Ecto neural progenitor cell (in vitro differentiated cells): ENCODE measurements at regions not wholly inside any gene's neighbourhood (a gene's known extent, or its start where the extent isn't known, plus 50 kb on each side); places are given as distances from the start of the nearest gene placed in this dataset.

ENCODE experiments used
- DNase-seq: peaks from one replicate; pipeline ENCODE4 v3.0.0-alpha.2; 2018; ENCODE audit warnings: low spot score

DNA sequence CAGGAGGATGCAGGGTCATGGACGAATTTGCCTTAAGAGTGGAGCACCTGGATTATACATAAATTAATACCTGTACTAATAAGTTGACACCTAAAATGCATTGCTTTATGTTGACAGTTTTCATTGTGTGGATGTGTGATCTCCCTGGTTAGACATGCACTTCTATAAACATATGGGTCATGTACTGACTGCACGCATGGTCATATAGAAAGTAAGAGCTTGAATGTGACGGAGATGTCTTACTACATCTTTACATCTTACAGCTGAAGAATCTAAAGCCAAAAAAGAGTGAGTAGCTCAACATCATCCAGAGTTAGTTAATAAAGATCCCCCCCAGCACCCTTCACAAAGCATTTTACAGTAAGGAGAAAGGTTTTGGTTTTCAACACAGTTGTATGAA is 408.4 kb upstream of the JARID2 start:
- DNase-seq, result no peak

DNA sequence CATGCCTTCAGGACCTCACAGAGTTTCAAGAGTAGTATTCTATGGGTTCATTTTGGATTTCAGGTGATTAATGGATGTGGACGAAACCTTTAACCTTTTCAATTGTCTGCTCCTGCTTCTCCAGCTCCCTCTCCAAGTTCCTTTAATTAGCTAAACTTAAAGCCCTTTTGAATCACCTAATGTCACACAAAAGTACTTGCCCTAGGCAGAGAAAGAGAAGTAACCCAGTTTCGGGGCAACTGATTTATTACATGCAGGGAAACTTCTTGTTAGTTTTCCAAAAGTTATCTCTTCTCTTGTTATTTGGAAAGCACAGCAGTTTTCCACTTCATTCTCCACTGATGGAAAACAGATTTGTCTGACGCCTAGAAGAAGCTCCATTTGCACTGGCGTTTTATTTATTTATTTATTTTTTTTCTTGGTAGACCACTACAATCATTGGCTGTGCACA is 407.7 kb upstream of the JARID2 start:
- no peak for DNase-seq

DNA sequence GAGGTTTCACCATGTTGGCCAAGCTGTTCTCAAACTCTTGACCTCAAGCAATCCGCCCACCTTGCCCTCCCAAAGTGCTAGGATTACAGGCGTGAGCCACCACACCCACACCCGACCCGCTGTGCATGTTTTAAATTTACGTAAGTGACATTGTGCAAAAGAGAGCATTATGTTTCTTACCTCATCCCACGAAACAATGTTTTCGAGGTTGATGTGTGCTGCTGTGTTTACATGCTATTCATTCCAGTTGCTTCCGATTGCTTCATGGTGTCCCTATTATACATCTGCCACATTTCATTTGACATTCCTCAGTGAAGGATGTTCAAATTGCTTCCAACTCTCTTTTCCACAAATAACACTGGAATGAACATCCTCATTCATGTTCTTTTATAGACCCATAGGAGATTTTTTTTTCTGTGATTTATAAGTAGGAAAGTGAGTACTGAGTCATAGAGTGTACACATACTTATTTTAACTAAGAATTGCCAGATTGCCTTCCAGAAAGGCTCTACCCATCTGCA is 403.9 kb upstream of the JARID2 start:
- DNase-seq, result no peak

DNA sequence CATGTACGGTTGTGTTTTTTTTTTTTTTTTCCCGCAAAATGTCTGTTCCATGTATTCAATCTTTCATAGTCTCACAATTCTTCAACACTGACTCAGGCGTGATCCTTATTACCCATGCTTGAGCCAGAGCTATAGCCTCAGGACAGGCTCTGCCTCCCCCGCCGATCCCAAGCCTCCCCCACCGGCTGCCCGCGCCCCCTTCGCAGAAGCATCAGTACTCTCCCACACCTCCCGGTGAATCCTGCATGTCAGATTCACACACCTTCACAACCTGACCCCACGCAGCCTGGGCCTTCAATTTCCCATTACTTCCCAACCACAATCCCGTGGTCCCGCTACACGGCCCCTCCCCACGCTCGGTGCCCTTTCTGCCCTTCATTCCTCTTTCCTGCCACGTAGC is 401.5 kb upstream of the JARID2 start:
- DNase-seq, result no peak

DNA sequence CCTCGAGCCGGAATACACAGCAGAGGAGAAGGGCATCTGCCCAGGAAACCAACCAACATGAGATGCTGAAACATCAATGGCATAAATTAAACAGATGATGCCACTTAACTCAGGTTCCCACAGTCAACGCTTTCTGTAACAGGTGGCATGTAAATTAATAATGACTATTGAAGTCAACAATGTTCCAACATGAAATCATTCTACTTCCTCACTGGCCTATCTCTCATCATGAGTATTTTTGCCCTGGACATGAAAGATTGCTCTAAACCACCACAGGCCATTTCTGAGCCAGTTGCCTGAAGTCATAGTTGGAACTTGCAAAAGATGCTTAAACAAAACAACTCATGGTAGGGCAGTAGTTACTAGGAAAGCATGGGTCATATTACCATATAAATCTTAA is 397.9 kb upstream of the JARID2 start:
- no peak for DNase-seq

DNA sequence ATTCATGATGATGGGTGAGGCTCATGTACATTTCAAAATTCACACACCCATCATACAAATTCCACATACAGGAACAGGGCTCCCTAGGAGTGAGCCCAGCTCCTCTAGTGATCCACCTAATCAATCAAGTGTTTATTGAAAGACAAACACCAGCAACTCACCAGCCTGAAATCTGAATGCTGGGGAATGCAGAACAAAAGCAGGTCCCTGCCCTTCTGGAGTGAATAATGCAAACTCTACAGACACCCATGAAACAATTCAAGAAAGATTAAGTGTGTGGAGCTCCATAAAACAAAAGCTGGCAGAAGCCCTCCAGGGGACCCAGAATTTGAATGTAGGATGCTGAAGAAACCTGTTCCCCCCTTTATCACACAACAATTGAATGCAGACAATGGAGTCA is 396.7 kb upstream of the JARID2 start:
- DNase-seq, result no peak

DNA sequence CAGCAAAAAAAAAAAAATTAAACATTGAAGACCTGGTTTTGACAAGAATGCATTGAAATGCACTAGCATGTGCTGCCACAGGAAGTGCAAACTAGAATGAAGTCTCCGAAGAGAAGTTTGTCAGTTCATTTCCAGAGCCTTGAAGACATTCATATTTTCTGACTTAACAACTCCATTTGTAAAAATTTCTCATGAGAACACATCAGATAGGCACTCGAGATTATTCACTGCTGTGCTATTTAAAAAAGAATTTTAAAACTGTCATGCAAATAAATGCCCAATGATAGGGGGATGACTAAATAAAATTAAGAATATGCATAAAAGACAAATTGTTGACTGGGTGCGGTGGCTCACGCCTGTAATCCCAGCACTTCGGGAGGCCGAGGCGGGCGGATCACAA is 394.6 kb upstream of the JARID2 start:
- no peak for DNase-seq

DNA sequence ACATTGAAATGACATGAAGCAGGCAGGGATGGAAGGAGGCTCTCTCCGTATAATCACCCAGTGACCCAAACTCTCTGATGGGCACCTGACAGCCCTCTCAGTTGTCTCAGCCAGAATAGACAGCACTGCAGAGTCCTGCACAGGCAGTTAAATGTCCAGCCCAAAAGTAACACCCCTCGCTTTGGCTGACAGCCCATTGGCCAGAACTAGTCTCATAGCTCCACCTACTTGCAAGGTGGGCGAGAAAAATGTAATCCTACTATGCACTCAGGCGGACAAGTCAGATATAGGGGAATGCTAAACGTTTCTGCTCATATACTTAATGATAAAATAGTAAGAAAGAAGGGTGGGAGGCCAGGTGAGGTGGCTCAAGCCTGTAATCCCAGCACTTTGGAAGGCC is 393.5 kb upstream of the JARID2 start:
- DNase-seq, result no peak

DNA sequence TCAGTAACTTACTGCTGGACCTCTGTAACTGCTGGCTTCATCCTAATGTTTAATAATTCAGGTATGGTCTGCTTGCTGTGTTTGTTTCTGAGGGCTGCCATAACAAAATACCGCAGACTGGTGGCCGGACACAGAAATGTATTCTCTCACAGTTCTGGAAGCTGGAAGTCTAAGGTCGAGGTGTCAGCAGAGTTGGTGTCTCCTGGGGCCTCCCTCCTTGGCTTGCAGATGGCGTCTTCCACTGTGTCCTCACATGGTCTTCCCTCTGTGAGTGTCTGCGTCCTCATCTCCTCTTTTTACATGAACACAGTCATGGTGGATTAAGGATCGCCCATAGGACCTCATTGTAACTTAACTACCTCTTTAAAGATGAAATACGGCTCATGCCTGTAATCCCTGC is 389.7 kb upstream of the JARID2 start:
- DNase-seq, result no peak

DNA sequence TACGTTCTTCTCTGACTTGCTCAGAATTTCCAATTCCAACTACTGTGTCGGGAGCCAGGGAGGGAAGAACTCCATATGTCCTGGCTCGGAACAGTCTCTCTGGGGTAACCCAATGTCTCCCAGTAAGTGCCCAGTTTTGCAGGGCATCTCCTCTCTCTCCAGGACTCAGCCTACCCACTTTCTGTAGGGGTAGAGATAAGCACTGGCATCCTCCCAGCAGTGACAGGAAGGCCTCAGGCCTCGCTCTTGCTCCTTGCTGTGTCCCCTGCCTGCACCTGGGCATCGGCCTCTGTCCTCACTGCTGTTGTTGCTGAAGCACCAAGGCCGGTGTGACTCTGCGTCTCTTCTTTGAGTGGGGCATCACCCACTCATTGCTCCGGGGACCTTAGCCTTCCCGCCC is 388.9 kb upstream of the JARID2 start:
- DNase-seq, result no peak

DNA sequence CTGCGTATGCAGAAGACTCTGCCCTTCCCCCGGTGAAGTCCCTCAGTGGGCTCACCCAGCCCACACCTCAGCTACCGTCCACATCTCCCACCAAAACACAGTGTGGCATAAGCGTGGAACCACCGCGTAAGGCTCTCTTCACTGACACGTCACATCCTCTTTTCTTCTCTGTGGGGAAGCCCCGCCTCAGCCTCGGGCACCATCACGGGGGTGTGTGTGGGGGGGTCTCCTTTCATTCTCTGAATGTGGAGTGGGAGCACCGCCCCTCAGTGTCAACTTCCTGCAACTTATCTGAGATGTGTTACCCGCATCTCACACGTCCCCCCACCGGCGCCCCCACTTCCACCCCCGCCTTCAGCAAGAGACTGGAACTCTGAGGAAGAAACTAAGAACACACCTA is 388.4 kb upstream of the JARID2 start:
- DNase-seq, result no peak

DNA sequence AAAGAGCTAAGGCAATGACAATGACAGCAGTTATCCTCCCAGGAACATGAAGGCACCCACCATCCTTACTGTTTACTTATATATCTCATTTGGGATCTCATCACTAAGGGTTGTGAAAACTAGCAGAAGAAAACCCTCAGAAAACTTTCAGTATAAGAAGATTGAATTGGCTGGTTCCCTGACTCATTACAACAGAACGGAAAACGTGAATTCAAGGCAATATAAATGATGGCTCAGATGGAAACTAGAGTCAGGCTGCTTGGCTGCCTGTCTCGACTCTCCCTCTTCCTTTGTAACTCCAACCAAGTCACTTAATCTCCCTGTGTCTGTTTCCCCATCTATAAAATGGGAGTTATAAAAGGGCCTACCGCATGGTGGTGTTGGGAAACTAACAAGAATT is 387.1 kb upstream of the JARID2 start:
- DNase-seq, result no peak

DNA sequence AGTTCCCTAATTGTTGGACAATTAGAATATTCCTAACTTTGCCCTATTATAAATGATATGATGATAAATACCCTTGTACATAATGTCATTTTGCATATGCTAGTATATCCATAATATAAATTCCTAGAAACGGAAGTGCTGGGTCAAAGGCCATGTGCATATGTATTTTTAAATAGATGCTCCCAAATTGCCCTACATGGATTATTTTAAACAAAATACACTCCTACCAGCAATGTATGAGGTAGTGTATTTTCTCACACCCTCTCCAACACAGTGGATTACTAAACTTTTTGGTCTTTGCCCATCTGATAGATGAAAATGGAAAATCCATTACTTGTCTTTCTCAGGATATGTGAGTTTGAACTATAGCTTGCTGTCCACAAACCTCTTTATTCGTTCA is 385.1 kb upstream of the JARID2 start:
- no peak for DNase-seq

DNA sequence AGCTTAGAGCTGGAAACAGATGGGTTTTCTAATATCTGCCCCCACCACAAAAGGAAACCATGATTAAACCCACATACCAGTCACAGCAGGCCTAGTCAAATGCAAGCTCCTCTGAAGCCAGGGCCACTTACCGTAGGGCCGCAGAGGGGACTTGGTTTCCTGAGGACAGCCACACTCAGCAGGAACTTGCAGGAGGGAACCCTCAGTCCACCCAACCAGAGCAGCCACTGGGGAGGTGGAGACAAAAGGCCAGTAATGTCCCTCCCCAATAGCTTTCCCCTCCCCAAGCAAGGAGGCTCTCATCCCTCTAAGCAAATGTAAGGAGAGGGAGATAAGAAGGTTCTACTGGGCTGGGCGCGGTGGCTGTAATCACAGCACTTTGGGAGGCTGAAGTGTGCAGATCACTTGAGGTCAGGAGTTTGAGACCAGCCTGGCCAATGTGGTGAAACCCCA is 384.4 kb upstream of the JARID2 start:
- no peak for DNase-seq

DNA sequence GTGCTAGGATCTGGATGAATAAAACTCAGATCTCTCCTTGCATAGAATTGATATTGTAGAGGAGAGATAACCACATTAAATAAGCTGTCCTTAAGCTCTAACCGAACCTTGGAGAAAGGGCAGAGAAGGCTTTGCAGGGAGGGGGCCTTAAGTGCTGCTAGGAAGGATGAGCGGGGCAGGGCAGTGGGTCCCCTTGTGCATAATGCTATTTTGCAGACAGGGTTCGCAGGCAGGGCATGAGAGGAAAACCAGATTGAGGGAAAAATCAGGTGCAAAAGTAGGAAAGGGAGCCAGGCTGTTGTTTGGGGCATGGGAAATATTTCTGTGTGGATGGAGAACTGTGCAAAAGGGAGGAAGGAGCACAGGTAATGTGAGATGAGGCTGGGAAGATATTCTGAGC is 383.0 kb upstream of the JARID2 start:
- no peak for DNase-seq

DNA sequence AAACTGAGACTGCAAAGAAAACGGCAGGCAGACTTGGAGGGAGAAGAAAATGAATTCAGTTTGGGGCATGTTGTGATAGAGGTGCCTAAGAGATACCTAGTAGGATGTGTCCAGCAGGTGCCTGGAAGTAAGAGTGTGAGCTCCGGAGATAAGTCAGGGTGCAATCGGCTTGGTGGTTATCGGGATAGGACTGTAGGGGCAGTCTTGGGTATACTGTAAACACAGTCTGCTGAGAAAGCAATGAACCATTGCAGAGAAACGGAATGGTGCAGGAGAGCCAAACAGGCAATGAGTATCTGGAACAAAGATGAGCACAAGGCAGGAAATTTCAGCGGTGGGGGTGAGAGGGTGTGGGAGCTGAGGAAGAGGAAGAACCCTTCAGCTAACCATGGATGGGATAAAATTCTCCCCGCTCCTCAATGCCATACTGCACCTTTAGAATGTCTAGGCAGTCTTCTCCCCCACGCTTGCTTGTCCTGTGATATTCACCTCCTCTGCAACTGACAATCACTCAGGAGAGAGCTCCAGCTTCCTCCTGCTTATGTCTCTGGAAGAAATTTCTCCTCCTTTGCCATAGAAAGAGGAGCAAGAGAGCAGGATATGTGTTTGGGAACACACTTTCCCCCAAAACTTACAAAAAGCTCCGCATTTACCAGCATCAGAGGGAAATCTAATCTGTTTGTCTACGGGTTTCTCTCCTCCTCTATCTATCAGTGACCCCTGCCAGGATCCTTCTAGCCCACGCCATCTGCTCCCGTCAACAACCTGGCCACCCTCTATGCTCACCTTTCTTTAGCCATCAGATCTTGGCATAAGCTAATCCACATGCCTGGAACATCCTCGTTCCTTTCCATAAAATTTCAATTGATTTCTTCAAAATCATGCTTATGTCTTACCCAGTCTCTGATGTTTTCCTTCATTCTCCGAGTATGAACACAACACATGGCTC is 381.7 kb upstream of the JARID2 start:
- DNase-seq, result no peak

DNA sequence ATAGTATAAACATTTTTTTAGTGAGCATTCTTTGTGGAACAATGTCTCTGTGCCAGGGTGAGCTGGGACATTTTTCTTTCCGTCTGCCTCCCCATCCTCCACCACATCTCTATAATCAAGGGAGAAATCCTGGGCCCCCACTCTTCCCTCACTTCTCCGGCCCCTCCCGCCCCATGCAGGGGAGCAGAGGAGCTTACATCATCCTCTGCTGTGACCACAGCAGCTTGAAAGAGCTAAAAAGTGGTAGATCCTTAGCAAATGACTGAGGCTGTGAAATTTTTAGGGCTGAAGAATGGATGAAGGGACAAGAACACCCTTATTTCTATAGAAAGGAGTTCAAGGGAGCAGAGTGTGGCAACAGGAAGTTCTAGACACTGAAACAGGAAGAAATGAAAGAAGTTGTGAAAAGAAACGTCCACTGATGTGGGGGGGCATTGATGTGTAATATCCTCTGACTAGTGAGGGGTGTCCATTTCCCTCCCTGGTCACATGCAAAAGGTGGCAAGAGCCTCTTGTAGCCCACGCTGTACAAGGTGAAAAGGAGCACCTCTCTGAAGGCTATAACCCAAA is 380.3 kb upstream of the JARID2 start:
- no peak for DNase-seq

DNA sequence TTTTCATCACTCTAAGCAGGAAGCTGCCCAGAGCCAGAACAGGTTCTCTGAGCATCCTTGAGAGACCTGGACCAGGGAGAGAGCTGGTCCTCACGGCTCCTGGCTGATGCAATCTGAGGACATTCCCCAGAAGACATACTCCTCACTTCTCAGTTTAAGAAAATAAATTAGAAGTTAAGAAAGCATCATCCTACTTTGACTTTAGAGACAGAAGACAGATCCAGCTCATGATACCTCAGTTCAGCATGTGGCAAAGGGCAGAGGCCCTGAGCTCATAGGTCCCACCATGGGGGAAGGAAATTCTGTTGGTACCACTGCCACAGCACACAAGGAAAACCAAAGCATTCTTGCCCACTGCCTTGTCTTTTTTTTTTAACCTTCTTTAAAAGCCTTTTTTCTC is 378.1 kb upstream of the JARID2 start:
- no peak for DNase-seq

DNA sequence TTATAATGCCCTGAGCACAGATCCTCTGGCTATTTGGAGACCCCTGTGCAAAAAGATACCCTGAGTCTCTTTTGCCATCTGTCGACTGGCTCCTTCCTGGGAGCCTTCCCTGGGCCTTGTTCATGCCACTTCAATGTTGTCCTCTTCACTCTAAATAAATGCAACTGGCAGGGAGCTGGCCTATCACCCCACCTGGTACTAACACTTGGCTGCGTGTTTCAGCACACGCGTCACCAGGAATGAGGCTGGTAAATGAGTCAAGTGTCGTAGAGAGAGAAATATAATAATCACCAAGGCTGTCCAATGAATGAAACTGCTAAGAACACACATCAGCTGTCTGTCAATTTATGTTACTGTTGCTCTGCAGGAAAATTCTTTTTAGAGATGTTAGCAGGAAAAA is 374.6 kb upstream of the JARID2 start:
- no peak for DNase-seq

DNA sequence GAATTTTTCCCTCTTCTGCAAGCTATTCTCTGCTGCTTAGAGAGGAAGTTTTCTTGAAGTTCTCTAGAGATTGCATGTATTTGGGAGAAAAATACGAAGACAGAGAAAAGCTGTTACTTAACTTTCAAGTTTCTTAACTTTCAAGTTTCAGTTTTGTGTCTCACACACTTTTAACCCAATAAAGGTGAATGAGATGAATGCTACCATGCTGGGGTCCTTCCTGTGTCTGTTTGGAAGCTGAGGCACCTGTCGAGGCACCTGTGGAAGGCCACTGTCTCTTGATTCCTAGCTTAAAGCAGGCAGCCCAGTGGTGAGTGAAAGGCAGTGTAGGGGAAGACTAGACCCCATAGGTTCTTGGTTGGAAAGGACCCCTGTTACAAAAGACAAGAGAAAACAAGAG is 372.8 kb upstream of the JARID2 start:
- no peak for DNase-seq

DNA sequence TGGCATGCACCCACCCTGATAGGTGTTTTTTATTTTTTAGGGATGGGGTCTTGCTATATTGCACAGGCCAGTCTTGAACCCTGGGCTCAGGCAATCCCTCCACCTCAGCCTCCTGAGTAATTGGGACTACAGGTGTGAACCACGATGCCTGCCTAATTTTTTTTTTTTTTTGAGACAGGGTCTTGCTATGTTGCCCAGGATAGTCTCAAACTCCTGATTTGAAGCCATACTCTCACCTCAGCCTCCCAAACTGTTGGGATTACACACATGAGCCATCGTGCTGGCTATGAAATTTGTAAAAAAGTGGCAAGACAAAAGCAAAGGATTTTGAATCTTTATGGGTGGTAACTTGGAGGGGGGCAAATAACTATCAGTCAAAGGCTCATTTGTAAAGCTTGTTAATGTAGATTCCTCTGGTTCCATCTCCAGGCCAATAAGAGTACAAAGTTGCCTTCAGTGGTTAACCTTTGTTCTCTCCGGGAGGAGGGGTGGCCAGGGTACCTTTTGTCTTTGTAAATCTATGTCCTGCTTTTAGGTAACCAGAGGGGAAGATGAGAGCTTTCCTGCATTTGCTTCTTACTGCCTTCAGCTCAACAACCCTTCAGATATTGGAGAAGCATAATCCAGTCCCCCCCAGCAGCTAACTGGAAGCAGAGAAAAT is 372.0 kb upstream of the JARID2 start:
- DNase-seq, result no peak

DNA sequence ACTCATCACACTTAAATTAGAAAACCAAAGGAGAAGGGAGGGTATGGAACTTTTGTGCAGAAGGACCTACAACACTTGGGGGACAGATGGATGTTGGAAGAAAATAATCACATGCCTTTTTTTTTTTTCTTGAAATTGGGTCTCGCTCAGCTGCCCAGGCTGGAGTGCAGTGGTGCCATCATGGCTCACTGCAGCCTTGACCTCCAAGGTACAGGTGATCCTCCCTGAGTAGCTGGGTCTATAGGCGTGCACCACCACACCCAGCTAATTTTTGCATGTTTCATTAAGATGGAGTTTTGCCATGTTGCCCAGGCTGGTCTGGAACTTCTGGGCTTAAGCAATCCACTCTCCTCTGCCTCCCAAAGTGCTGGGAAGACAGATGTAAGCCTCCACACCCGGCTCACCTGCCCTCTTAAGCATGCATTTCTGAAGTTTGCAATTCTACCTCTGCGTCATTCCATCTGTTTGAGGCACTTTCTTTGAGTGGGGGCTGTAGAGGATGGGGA is 370.8 kb upstream of the JARID2 start:
- no peak for DNase-seq
